Fibroblast of the aortic adventitia (primary cell): ENCODE measurements at regions not wholly inside any gene's neighbourhood (a gene's known extent, or its start where the extent isn't known, plus 50 kb on each side); places are given as distances from the start of the nearest gene placed in this dataset.

Experiments used
- DNase-seq: peaks from one replicate; pipeline ENCODE4 v3.0.0-alpha.2; 2010; ENCODE audit warnings: low read depth
- H3K4me3 ChIP-seq: 2 replicates; pipeline ENCODE4 v1.5.1; 2011; ENCODE audit warnings: low read depth, mild to moderate bottlenecking, control low read depth, low read length, moderate library complexity
- CTCF ChIP-seq: IDR thresholded peaks from 2 replicates; pipeline ENCODE4 v1.5.1; 2011; ENCODE audit warnings: mild to moderate bottlenecking, low read length, control low read depth, inconsistent platforms; ENCODE audit not compliant: insufficient read depth

GRCh38 chr11:27933992-27934829 is 173.7 kb downstream of the KIF18A start:
- DNase-seq = peak; percentile 43

GRCh38 chr11:27931770-27932169 is 176.2 kb downstream of the KIF18A start:
- no peak for DNase-seq
- H3K4me3 ChIP-seq = no peak overlapping the region
- TF ChIP-seq CTCF = no peak

More at GRCh38 chr11:27933992-27934829, 173.7 kb downstream of the KIF18A start:
- no peak for TF ChIP-seq CTCF
- H3K4me3 ChIP-seq = no peak overlapping the region

- no peak overlapping the region for H3K4me3 ChIP-seq
- no peak for TF ChIP-seq CTCF
- DNase-seq = no peak
Measured at GRCh38 chr11:27930946-27931345, 177.0 kb downstream of the KIF18A start.

DNA sequence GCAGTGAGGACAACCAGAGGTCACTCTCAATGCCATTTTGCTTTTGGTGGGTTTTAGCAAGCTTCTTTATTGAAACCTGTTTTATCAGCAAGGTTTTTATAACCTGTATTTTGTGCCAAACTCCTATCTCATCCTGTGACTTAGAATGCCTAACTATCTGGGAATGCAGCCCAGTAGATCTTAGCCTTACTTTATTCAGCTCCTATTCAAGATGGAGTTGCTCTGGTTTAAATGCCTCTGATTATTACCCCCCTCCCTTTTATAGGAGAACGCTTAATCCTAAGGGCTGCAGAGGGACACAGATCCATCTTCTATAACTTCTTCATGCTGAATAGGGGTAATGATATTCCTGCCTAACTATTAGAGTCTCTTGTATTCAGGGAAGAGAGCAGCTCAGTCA is 179.1 kb downstream of the KIF18A start:
- no peak overlapping the region for H3K4me3 ChIP-seq
- TF ChIP-seq CTCF = no peak
- DNase-seq = peak; percentile 48

GRCh38 chr11:27926981-27927481 is 180.9 kb downstream of the KIF18A start:
- peak; percentile 52 for DNase-seq
- no peak overlapping the region for H3K4me3 ChIP-seq
- TF ChIP-seq CTCF = no peak

- no peak for TF ChIP-seq CTCF
- no peak overlapping the region for H3K4me3 ChIP-seq
- no peak for DNase-seq
Measured at GRCh38 chr11:27926486-27926885, 181.5 kb downstream of the KIF18A start.

- no peak for TF ChIP-seq CTCF
- DNase-seq = no peak
- no peak overlapping the region for H3K4me3 ChIP-seq
Measured at GRCh38 chr11:27921472-27921871, 186.5 kb downstream of the KIF18A start.
